ENCODE measurements at regions not wholly inside any gene's neighbourhood (a gene's known extent, or its start where the extent isn't known, plus 50 kb on each side); places are given as distances from the start of the nearest gene placed in this dataset.

DNA sequence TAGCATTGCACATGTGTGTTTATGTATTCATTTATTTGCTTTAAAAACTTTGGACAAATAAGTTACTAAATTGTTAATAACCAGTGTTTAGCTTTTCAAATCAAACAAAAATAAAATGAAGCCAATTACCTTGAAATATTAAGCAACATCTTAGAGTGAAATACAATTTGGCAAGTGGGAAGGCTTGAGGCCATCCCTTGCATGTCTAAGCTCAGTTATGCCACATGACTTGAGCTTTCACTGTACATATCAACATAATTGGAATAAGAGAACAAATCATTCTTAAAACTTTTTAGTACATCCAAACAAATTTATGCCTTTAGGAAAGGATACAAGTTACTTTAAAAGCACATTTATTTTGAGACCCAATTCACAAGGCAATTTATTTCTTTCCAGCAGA lies 640.6 kb downstream of the SPRY1 start:
- TF ChIP-seq, protein P1, sequence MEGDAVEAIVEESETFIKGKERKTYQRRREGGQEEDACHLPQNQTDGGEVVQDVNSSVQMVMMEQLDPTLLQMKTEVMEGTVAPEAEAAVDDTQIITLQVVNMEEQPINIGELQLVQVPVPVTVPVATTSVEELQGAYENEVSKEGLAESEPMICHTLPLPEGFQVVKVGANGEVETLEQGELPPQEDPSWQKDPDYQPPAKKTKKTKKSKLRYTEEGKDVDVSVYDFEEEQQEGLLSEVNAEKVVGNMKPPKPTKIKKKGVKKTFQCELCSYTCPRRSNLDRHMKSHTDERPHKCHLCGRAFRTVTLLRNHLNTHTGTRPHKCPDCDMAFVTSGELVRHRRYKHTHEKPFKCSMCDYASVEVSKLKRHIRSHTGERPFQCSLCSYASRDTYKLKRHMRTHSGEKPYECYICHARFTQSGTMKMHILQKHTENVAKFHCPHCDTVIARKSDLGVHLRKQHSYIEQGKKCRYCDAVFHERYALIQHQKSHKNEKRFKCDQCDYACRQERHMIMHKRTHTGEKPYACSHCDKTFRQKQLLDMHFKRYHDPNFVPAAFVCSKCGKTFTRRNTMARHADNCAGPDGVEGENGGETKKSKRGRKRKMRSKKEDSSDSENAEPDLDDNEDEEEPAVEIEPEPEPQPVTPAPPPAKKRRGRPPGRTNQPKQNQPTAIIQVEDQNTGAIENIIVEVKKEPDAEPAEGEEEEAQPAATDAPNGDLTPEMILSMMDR (IDR thresholded peaks at IDR 0.05): no peak
- TF ChIP-seq NFYB (CRISPR knock-in tag; conservative IDR thresholded peaks at IDR 0.05; ENCODE audit: low read depth) (no peak), MLX (CRISPR knock-in tag; IDR thresholded peaks at IDR 0.05) (no peak), MAX (CRISPR knock-in tag; IDR thresholded peaks at IDR 0.05) (no peak), TEAD1 (CRISPR knock-in tag; IDR thresholded peaks at IDR 0.05) (no peak), FOXJ3 (CRISPR knock-in tag; IDR thresholded peaks at IDR 0.05; ENCODE audit: borderline replicate concordance) (no peak), SMAD3 (CRISPR knock-in tag; IDR thresholded peaks at IDR 0.05; ENCODE audit: borderline replicate concordance) (no peak), CREB1 (CRISPR knock-in tag; IDR thresholded peaks at IDR 0.05) (no peak), JUN (CRISPR knock-in tag; IDR thresholded peaks at IDR 0.05) (no peak), FOXP1 (CRISPR knock-in tag; IDR thresholded peaks at IDR 0.05; ENCODE audit: borderline replicate concordance) (no peak), CBFB (CRISPR knock-in tag; IDR thresholded peaks at IDR 0.05; ENCODE audit: low read depth) (no peak)
- TF ChIP-seq, protein P2, sequence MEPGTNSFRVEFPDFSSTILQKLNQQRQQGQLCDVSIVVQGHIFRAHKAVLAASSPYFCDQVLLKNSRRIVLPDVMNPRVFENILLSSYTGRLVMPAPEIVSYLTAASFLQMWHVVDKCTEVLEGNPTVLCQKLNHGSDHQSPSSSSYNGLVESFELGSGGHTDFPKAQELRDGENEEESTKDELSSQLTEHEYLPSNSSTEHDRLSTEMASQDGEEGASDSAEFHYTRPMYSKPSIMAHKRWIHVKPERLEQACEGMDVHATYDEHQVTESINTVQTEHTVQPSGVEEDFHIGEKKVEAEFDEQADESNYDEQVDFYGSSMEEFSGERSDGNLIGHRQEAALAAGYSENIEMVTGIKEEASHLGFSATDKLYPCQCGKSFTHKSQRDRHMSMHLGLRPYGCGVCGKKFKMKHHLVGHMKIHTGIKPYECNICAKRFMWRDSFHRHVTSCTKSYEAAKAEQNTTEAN (CRISPR knock-in tag; IDR thresholded peaks at IDR 0.05): no peak

All from WTC11 (cell line).